GM12878 (cell line): ENCODE measurements at regions not wholly inside any gene's neighbourhood (a gene's known extent, or its start where the extent isn't known, plus 50 kb on each side); places are given as distances from the start of the nearest gene placed in this dataset.

Experiments
- CTCF ChIP-seq, 3 experiments: IDR thresholded peaks in 2 of 3; conservative IDR thresholded peaks in 1 of 3; 2 replicates each; pipeline ENCODE4 v1.5.1; 2011; ENCODE audit warnings: low read depth in 3 of 3, low read length in 3 of 3, mild to moderate bottlenecking in 3 of 3, control low read depth in 2 of 3, moderate library complexity in 2 of 3, inconsistent platforms in 1 of 3, mixed read lengths in 1 of 3; ENCODE audit not compliant: control insufficient read depth in 2 of 3, insufficient read depth in 1 of 3; ENCODE audit errors: extremely low read depth in 1 of 3
- NFYB ChIP-seq: IDR thresholded peaks from 2 replicates; pipeline ENCODE4 v1.6.1; 2011; ENCODE audit warnings: low read depth, mild to moderate bottlenecking, low read length, improper control_type of control experiment, moderate library complexity; ENCODE audit not compliant: insufficient read depth
- RAD21 ChIP-seq: IDR thresholded peaks from 2 replicates; pipeline ENCODE4 v1.6.1; 2011; ENCODE audit warnings: mild to moderate bottlenecking, low read depth, low read length, moderate library complexity; ENCODE audit not compliant: insufficient read depth
- TAF1 ChIP-seq: IDR thresholded peaks from 2 replicates; pipeline ENCODE4 v1.6.1; 2011; ENCODE audit warnings: mild to moderate bottlenecking, low read depth, low read length, borderline replicate concordance
- USF2 ChIP-seq: IDR thresholded peaks from 2 replicates; pipeline ENCODE4 v1.6.1; 2011; ENCODE audit warnings: low read depth, low read length, improper control_type of control experiment, borderline replicate concordance

GRCh38 chr3:135416182-135416581 lies 549.3 kb upstream of the PPP2R3A start:
- TF ChIP-seq RAD21 (no peak), TAF1 (no peak), CTCF (IDR thresholded peaks at IDR 0.05 in 2 of 3, conservative IDR thresholded peaks at IDR 0.05 in 1 of 3; ENCODE audit: control insufficient read depth in 2 of 3, extremely low read depth in 1 of 3, insufficient read depth in 1 of 3, low read depth in 3 of 3, low read length in 3 of 3) (no peak), NFYB (no peak), USF2 (no peak)
